GM19099 (cell line): ENCODE measurements at regions not wholly inside any gene's neighbourhood (a gene's known extent, or its start where the extent isn't known, plus 50 kb on each side); places are given as distances from the start of the nearest gene placed in this dataset.

Experiments used
- POLR2A ChIP-seq: IDR thresholded peaks from 3 replicates; pipeline ENCODE4 v1.6.1; 2011; ENCODE audit warnings: low read depth; ENCODE audit not compliant: insufficient read length; ENCODE audit errors: extremely low read depth

DNA sequence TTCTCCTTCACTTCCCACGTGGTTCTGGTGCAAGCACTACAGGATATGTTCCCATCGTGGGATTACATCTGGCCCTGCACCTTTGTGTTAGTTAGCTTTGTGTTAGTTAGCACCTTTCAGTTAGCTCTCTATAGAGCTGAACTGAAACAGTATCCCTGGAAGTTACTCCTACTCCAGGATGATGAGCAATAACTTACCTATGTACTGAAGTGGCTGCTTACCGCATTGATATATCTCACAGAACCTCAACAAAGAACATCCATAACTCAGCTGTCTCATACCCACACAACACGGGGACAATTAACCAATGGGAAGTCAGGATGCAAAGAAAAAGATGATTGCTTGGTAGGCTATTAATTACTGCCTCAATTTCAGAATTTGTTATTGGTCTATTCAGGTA, 146.6 kb downstream of the ASCL4 start:
- no peak for TF ChIP-seq POLR2A

DNA sequence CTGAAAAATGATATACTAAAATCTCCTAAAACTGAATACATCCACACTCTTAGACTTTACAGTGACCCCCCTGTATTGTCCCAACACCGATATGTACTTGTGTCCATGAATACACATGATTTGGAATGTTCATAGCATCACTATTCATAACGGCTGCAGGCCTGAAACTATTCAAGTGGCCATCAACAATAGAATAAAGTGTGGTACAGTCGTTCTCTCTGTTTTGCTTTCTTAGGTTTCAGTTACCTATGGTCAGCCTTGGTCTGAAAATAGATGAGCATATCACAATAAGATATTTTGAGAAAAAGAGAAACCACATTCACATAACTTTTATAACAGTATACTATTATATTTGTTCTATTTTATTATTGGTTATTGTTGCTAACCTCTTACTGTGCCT, 150.6 kb downstream of the ASCL4 start:
- no peak for TF ChIP-seq POLR2A

DNA sequence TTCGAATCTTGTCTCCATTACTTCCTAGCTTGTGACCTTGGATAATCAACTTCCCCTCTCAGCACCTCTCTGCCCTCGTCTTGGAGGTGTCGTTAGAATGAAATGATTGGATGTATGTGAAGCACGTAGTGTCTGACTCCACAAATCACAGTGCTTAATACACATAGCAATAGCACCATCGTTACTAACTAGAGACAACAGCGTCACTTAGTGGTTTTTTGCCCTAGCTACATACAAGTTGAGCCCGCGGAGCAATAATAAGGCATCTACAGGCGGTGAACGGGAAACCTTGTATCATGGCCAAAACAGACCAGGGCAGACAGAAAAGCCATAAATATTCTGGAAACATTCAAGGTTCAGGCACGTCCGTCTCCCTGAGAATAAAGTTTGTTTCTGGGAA, 154.9 kb downstream of the ASCL4 start:
- no peak for TF ChIP-seq POLR2A

DNA sequence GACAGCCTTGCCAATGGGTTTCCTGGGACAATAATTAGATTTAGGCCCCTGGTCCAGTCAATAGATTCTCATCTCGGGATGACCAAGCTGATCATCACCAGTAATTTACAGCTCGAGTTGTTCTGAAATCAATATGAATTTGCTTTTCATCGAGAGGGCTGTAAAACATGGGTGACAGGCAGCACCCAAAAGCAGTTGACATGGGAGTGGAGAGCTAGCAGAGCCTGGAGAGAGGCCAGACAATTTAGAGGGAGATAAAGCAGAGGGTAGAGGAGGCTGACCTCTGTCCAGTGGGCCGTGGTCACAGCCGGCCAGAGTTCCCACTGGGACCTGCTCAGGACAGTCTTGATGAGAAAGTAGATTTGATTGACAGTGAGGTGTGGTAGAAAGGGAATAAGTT, 157.3 kb downstream of the ASCL4 start:
- no peak for TF ChIP-seq POLR2A

DNA sequence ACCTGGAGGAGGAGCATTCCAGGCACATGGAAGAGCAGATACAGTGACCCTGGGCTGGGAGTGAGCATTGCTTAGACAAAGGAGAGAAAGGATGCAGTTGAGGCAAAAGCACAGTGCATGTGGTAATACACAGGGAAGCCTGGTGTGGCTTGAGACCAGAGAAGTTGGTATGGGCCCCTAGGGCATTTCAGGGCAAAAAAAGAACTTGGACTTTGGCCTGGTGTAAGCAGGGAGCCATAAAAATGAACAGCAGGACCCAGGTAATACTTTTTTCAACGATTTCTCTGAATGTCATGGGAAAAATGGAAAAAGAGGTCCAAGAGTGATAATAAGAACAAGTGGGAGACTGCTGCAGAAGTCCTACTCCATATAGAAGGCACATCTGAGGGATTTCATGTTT, 163.9 kb downstream of the ASCL4 start:
- TF ChIP-seq POLR2A = no peak

DNA sequence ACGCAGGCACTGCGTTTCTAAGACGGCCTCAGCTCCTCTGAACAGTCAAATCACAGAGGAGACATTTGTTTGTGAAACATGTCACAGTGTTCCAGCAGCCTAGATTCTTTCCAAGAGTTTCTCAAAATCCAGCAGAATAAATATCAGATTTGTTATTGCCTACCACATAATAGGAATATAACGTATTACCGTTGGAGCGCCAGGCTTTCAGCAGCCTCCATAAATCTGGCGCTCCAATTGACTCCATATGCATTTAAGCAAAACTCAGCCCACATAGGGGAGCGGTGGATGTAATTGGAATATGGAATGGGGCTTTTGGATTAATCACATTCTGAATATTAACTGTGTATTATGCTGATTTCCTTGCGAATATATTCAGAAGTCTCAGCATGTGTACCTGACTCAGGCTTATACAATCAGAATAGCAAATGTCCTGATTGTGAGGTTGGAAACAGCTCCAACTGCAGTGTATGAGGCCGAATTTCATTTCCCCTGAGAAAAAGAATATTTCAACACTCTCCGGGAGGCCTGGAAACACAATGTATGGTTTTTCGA, 174.0 kb downstream of the ASCL4 start:
- no peak for TF ChIP-seq POLR2A

DNA sequence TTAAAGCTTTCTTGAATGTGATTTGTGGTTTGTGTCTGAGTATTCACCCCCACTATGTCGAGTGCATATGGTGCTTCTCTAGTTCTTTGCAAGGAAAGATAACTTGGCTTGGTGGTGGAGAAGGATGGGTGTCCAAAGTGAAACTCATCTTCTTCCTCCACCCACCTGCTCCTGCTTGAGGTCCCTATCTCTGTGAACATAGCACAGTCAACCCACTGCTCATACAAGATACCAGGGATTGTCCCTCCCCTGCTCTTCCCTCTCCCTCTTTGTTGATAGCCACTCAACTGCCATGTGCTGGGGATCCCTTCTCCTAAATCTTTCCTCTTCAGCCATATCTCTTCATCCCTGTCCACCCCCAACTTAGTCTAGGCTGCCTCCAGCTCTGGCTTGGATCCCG, 176.5 kb downstream of the ASCL4 start:
- TF ChIP-seq POLR2A = no peak

DNA sequence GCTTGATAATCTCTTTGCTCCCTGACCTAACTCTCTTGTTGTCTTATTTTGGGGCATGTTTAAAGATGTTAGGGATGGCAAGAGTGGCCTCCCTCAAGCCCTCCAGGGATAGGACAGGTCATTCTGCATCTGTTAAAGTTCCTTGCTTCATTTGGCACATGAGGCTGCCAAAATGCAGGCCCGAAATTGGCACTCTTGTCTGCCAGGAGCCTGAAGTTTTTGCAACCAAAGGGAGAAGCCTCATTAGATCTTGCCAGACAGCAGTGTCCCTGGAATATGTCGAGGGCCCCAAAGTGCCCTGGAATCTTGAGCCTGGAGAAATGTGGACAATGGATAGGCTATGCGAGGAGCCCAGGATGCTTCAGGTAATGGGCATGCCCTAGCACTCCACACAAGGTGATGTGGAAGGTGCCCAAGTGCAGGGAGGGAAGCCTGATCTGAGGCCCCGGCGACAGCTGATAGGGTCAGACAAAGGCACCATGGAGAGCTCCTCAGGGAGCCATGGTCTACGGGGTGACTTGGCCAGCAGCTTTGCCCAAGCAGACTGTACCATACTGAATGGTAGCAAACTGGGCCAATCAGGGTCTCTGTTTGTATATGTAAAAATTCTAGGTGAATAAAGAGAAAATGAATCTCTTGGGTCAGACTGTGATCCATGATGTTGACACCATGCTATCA, 173.0 kb upstream of the WSCD2 start:
- no peak for TF ChIP-seq POLR2A

DNA sequence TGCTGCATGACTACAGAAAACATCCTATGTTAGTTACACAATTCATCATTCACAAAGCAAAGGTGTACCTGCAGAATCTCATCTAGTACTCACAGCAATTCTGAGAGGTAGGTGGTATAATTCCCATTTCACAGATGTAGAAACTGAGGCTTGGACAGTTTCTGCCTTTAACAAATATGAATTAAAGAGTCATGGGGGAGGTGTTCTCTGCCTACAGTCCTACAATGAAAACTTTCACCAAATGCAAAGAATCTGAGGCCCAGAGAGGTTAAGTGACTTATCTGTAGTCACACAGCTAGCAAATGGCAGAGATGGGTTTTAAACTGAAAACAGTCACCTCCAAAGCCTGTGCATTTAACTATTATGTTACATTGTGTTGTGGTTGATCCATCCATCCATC, 171.6 kb upstream of the WSCD2 start:
- TF ChIP-seq POLR2A = no peak

DNA sequence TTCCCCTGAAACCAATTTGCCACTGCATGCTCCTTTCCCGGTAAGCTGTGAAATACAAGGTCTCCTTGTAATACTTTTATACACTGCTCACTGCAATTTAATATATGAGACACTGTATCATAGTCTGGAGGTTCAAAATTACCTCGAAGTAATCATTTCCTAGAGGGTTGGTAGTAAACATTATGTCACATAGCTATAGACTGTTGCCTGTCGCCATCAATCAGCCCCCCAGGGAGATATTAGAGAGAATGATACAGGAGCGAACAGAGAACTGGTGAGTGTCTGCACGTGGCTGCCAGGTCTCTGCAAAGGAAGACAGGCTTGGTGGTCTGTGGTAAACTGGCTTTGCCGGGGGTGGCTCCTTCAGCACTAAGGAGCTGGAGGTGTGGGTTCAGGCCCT, 165.5 kb upstream of the WSCD2 start:
- no peak for TF ChIP-seq POLR2A

DNA sequence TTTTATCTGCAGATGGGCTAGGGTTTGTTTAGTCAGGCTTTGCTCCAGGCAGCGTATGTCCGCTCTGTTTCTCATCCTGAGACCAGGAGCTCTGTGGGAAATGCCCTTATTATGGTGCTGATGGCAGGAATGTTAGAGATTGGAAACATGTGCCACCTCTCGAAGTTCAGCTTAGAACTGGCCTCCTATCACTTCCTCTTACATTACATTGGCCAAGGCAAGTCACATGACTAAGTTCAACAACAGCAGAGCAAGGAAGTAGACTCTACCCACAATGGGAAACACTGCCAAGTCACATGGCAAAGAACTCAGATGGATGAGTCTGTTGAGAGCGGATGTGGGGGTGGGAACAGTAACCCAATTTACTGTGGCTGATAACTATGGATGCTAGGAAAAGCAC, 161.9 kb upstream of the WSCD2 start:
- no peak for TF ChIP-seq POLR2A

DNA sequence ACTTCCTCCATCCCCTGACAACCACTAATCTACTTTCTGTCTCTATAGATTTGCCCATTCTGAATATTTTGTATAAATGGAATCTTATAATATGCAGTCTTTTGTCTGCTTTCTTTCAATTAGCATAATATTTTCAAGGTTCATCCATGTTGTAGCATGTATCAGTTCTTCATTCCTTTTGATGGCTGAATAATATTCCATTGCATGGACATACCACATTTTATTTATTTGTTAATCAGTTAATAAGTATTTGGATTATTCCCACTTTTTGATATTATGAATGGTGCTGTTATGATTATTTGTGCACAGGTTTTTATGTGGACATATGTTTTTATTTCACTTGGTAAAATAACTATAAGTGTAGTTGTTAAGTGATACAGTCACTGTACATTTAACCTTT, 155.1 kb upstream of the WSCD2 start:
- no peak for TF ChIP-seq POLR2A

DNA sequence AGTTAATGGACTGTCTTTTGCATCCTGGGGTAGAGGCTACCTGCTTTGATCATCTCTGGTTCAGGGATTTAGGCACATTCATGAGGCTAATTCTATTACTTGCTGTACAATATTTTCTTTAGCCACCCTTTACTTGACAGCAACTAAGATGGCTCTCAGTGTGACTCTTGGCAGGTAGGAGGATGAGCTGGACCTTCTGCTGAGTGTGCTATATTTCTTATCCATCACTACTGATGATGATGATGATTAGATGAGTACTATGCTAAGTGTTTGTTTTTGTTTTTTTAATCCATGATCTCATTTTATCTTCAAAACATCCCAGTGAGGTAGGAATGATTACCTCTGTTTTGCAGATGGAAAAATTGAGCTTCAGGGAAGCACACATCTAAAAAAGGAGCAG, 152.8 kb upstream of the WSCD2 start:
- no peak for TF ChIP-seq POLR2A

DNA sequence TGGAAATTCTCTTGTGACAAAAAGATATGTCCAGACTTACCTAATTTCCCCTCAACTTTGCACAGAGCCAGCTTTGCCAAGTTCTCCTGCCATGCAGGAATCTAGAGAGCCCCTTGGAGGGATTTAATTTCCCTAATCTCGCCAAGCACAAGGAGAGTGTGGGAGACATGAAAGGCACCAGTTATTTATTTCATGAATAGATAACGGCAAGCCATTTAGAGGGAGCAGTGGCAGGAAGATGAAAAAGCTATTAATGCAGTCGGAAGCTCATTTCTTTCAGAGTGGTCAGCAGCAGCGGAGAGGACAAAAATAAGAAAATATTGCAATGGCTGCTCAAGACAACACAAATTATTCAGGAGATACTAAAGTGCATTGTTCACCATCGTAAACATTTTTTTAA, 150.9 kb upstream of the WSCD2 start:
- no peak for TF ChIP-seq POLR2A

DNA sequence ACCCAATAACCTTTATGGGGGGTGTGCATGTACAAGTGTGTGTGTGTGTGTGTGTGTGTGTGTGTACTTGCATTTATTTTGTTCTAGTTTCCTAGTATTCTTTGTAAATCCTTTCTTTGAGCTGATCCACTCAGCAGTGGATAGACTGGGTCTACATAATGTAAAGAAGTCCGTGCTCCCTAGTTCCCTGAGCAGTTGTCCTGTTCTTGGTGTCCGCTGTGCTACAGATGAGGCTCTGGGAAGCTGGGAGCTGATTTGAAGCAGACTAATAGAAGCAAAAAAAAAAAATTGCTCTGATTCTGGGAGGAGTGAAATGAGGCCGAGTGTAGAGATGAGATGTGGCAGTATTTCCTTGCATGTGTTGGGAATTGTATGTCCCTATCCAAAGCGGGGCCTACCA, 150.4 kb upstream of the WSCD2 start:
- no peak for TF ChIP-seq POLR2A

DNA sequence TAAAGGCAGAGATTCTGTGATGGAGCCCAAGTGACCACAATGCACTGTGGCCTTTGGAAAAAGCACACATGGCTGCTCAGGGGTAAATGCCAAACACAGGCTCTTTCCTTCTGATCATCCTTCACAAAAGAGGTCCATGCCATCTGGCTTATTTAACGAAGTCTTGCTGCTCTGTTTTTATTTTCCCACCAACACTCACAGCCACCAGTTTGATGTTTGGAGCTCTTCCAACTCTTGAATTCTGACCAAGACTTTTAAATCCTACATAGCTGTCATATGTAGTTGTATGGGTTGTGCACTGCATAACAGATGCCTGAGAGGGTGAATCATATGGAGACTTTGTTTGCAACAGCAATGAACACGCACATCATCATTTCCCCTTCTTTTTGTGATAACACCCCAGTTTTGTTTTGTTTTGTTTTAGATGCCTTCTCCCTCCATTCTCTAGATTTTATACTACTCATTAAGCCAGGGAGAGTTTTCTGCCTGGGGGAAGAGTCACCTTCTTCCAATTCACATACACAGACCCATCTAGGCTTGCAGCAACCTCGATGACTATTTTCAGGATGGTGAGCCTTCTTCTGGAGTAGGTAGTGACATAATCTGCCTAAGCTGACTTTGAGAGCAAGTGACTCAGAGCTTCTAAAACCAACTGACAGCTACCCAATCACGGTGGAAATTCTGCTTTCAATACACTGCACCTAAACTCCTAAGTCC, 145.2 kb upstream of the WSCD2 start:
- TF ChIP-seq POLR2A = no peak

DNA sequence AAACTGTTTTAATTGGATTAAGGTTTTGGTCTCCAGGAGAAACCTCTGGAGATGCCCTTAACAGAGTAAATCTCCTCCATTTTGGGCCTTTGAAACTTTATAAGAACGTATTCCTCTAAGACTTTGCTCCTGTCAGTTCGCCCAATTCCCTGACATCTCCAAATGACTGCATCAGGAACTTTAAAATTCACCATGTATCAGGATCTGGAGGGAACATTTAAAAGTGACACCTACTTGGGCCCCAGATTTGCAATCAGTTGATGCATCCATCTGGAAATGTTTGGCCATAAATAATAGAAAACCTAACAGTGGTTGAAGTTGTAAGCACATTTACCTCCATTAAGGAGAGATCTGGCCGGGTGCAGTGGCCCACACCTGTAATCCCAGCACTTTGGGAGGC, 144.1 kb upstream of the WSCD2 start:
- no peak for TF ChIP-seq POLR2A

DNA sequence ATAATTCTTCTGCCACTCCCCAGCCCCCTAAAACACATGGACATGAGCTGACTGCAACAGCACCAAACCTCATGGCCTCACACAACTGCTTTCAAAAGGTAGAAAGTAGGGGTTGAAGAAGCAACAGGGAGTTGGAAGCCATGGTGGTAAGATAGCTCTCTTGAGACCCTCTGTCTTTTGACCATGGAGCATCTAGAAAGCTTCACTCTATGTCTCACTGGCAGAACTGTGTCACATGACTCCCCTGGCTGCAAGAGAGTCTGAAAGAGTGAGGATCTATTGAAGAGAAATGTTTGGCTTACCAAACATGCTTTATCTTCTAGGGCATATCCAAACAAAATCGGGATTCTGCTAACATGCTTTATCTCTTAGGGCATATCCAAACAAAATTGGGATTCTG, 142.9 kb upstream of the WSCD2 start:
- TF ChIP-seq POLR2A = no peak

DNA sequence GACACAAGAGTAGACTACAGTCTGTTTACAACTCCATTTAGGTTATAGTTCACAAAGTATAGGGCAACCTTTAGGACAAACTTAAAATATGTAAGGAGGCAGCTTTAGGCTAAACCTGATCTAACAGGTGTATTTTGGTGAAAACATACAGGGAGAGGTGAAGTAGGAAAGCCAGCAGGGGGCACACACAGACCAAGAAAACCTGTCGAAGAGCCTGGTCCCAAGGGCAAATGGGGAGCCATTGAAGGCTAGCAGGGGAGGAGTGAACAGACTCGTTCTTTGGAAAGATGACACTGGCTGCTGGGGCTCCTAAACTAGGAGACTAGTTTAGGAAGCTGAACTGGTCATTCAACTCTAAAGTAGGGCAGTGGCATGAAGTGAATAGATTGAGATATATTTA, 138.8 kb upstream of the WSCD2 start:
- TF ChIP-seq POLR2A = no peak
